IgD-negative memory B cell (primary cell): ENCODE measurements at regions not wholly inside any gene's neighbourhood (a gene's known extent, or its start where the extent isn't known, plus 50 kb on each side); places are given as distances from the start of the nearest gene placed in this dataset.

Experiments used
- H3K27ac Mint-ChIP-seq, 3 donors: one replicate each; pipeline ENCODE4 v1.8.0; 2020 to 2022; ENCODE audit warnings: mild to moderate bottlenecking in 3 of 3, mixed read lengths in 3 of 3, moderate library complexity in 1 of 3
- H3K27me3 Mint-ChIP-seq: one replicate; pipeline ENCODE4 v1.8.0; 2021; ENCODE audit warnings: mixed read lengths
- H3K36me3 Mint-ChIP-seq: one replicate; pipeline ENCODE4 v1.8.0; 2020; ENCODE audit warnings: mild to moderate bottlenecking, mixed read lengths
- H3K4me1 Mint-ChIP-seq, 3 donors: one replicate each; pipeline ENCODE4 v1.8.0; 2020 to 2022; ENCODE audit warnings: mixed read lengths in 3 of 3, mild to moderate bottlenecking in 1 of 3
- H3K4me3 Mint-ChIP-seq, 4 donors: one replicate each; pipeline ENCODE4 v1.8.0; 2020 to 2022; ENCODE audit warnings: mild to moderate bottlenecking in 4 of 4, mixed read lengths in 4 of 4, moderate library complexity in 3 of 4
- H3K9me3 Mint-ChIP-seq, 3 donors: one replicate each; pipeline ENCODE4 v1.8.0; 2020 to 2021; ENCODE audit warnings: mixed read lengths in 3 of 3, mild to moderate bottlenecking in 1 of 3

DNA sequence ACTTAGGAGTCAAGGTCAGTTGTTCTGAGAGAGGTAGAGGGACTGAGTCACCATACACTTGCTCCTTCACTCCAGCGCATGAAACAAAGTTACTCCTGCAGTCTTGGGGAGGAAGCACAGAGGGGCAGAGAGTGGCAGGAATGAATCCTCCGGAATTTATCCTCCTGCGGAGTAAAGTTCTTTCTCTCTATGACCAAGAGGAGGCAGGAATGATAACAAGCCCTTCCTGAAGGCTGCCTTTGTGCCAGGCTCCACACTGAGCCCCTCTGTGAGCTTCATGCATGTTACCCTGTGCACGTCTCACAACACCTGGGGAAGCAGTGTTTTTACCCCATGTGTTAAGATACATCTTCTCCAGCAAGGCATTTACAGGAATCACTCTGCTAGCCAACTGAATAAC is 458.4 kb downstream of the KLF12 start:
- Mint-ChIP-seq H3K27ac (no peak overlapping the region), H3K27me3 (no peaks in the 10 kb centered on the region), H3K36me3 (no peaks in the 10 kb centered on the region), H3K4me1 (peaks cover 0 to 2% (median 0%) of the 10 kb centered on the region in 3 donors), H3K4me3 (no peak overlapping the region), H3K9me3 (no peaks in the 10 kb centered on the region)

- Mint-ChIP-seq H3K27ac (no peak overlapping the region), H3K27me3 (no peaks in the 10 kb centered on the region), H3K36me3 (no peaks in the 10 kb centered on the region), H3K9me3 (no peaks in the 10 kb centered on the region), H3K4me1 (peaks cover 0 to 2% (median 0%) of the 10 kb centered on the region in 3 donors), H3K4me3 (no peak overlapping the region)
Observed at GRCh38 chr13:73674570-73674969, 459.6 kb downstream of the KLF12 start.

DNA sequence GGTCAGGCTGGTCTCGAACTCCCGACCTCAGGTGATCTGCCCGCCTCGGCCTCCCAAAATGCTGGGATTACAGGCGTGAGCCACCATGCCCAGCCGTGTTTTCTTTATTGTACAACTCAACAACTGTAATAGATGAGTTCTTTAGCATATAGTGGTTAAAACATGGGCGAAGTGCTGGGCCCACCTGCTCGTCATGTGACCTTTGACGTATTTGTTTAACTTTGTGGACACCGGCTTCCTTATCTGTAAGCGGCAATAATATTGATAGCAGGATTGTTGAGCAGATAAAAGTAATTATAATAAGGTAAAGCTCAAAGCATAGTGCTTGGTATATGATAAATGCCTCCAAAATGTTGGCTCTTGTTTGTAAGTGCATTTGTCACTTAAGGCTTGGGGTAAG is 460.3 kb downstream of the KLF12 start:
- Mint-ChIP-seq H3K27ac (no peak overlapping the region), H3K4me3 (no peak overlapping the region), H3K9me3 (no peaks in the 10 kb centered on the region), H3K36me3 (no peaks in the 10 kb centered on the region), H3K4me1 (peaks cover 0 to 2% (median 0%) of the 10 kb centered on the region in 3 donors), H3K27me3 (no peaks in the 10 kb centered on the region)

DNA sequence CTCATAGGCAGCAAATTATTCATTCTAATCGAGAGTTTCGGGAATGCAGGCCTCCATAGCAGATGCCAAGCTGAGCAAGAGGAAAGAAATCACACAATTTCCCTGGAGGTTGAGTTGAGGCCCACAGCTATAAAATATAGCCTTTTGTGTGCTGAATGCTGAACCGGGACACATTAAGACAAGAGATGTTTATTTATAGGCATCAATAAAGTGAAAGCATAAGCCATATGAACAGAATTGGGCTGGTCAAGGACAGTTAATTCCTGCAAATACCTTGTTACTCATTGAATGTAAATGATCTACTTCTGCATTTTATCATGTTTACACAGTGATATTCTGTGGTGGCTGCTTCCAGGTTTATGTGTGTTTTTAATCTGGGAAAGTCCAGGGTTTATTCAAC is 461.7 kb downstream of the KLF12 start:
- no peaks in the 10 kb centered on the region for H3K27me3 Mint-ChIP-seq
- H3K4me3 Mint-ChIP-seq, result no peak overlapping the region
- H3K27ac Mint-ChIP-seq, result no peak overlapping the region
- no peaks in the 10 kb centered on the region for H3K9me3 Mint-ChIP-seq
- no peaks in the 10 kb centered on the region for H3K36me3 Mint-ChIP-seq
- H3K4me1 Mint-ChIP-seq, result peaks cover 0 to 2% (median 0%) of the 10 kb centered on the region in 3 donors

DNA sequence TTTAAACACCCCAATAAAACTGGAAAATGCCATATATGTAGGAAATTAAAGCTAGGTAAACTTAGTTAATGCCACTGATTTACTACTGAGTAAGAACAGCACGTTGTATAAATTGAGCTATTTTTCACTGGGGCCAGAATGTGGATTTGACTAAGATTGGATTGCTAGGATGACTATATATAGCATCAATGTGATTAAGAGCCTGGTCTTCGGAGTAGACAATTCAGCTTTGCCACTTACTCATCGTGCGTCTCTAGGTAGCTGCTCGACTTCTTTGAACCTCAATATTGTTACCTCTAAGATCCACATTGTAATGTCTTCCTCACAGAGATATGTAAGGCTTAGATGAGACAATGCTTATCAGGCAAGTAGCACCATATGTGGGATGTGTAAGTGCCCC is 462.5 kb downstream of the KLF12 start:
- Mint-ChIP-seq H3K9me3 (no peaks in the 10 kb centered on the region), H3K36me3 (no peaks in the 10 kb centered on the region), H3K4me3 (no peak overlapping the region), H3K4me1 (no peaks in the 10 kb centered on the region), H3K27ac (no peak overlapping the region), H3K27me3 (no peaks in the 10 kb centered on the region)

DNA sequence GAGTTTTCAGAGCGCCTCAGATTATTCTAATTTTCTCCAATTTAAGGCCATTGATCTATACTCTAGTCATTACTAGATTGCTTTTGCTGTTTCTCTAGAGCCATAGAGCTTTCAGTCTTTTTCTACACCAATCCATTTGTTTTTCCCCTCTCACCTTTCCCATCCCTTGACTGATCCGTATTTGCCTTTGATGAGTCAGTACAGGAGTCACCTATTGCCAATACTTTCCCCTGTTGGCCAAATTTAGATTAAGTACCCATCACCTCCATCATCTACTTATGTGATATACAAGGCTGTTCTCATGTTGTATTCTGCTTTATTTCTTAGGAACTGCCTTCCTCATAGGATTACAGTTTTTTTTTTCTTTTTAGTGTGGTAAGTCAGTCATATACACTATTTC is 463.2 kb downstream of the KLF12 start:
- H3K9me3 Mint-ChIP-seq, result no peaks in the 10 kb centered on the region
- peak overlapping the region in 1 of 4 donors; percentile 12 for H3K4me3 Mint-ChIP-seq
- no peaks in the 10 kb centered on the region for H3K36me3 Mint-ChIP-seq
- no peaks in the 10 kb centered on the region for H3K4me1 Mint-ChIP-seq
- no peak overlapping the region for H3K27ac Mint-ChIP-seq
- H3K27me3 Mint-ChIP-seq, result no peaks in the 10 kb centered on the region

DNA sequence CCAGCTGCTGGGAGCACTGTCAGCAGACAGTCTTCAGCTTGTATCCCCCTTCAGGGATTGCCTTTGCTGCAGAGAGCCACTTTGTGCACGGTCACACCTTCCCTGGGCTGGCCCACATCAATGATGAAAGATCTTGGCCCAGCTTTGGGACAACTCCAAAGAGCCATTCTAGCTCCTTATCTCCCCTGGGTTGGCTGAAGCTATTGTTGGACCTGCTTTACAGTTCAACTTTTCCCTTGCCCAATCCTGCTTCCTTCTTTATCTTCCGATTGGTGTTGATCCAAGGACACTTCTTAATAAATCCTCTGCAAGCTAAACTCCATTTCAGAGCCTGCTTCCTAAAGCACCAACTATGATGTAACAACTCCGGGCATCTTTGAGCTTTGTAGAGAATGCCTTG is 466.4 kb downstream of the KLF12 start:
- Mint-ChIP-seq H3K36me3 (no peaks in the 10 kb centered on the region), H3K9me3 (peaks cover 0 to under 1% (median under 1%) of the 10 kb centered on the region in 3 donors)

DNA sequence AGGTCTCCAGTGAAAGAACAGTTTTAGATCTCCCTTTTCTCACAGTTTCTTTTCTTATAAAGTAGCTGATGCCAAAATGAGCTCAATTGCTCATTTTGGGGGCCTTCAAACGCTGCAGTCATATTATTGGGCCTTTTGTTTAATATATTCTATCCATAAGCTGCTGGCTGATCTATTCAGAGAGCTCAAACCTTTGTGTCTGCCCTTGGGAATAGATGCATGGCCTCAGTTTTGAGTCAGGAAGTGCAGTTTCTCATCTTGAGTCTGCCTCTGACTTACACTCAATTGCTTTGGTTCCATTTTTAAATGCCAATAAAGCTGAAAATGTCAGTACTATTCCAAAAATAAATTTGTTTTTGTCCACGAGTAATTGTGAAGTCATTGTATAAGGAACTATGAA is 468.9 kb downstream of the KLF12 start:
- Mint-ChIP-seq H3K27me3 (peaks cover 1% of the 10 kb centered on the region), H3K27ac (no peak overlapping the region), H3K4me3 (no peak overlapping the region), H3K36me3 (no peaks in the 10 kb centered on the region), H3K4me1 (no peaks in the 10 kb centered on the region), H3K9me3 (peaks cover 0 to 6% (median 3%) of the 10 kb centered on the region in 3 donors)

More for the DNA sequence above, 466.4 kb downstream of the KLF12 start:
- Mint-ChIP-seq H3K4me3 (no peak overlapping the region), H3K27ac (no peak overlapping the region), H3K27me3 (no peaks in the 10 kb centered on the region), H3K4me1 (no peaks in the 10 kb centered on the region)

GRCh38 chr13:73664851-73665250 is 469.4 kb downstream of the KLF12 start:
- H3K9me3 Mint-ChIP-seq, result peaks cover 0 to 6% (median 3%) of the 10 kb centered on the region in 3 donors
- H3K4me3 Mint-ChIP-seq, result no peak overlapping the region
- H3K4me1 Mint-ChIP-seq, result no peaks in the 10 kb centered on the region
- no peaks in the 10 kb centered on the region for H3K36me3 Mint-ChIP-seq
- peaks cover 1% of the 10 kb centered on the region for H3K27me3 Mint-ChIP-seq
- H3K27ac Mint-ChIP-seq, result no peak overlapping the region

DNA sequence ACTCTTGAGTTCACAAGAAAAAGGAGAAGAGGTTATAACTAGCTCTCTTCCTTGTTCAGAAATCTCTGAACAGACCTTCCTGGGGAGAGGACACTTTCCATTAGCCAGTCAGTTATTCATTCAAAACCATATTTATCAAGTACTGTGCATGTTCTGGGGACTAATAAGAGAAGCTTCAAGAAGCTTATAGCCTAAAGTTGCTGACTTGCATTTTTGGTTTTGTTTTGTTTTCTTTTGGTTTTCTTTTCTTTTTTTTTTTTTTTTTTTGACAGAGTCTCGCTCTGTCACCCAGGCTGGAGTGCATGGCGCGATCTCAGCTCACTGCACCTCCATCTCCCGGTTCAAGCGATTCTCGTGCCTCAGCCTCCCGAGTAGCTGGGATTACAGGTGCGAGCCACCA is 471.4 kb downstream of the KLF12 start:
- Mint-ChIP-seq H3K4me3 (no peak overlapping the region), H3K27ac (peak overlapping the region in 1 of 3 donors; percentile 18), H3K27me3 (peaks cover 1% of the 10 kb centered on the region), H3K36me3 (no peaks in the 10 kb centered on the region), H3K9me3 (peaks cover 0 to 6% (median 3%) of the 10 kb centered on the region in 3 donors), H3K4me1 (no peaks in the 10 kb centered on the region)

DNA sequence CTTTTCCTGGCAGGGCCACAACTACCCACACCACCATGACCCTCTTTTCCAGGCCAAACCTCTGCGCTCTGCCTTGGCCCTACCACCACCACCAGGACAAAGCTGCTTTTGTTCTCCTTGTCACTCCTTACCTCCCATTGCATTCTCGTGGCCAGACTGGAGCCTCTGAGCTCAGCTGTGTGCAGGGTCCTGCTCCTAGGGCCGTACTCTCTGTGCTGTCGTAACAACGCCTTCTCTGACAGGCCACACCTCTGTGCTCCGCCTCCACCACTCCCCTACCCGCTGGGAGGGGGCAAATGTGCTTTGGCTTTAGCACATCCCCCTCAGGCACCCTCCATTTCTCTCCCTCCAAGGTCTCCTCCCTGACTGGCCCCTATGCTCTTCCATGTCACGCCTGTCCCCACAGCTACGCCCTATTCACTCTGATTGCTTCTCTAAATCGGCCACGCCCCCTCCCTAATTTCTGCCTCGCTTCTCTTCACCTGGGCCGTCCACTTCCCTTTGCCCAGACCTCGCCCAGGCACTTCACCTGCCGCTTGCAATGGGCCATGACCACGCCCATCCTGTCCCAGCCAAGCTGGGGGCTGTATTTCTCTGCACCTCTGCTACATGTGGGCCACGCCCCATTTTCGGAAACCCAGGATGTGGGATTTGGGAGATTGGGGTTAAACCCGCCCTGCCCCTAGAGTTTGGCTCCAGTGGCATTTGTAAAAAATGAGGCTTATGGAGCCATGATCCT is 472.3 kb downstream of the KLF12 start:
- H3K9me3 Mint-ChIP-seq, result peaks cover 0 to 6% (median 3%) of the 10 kb centered on the region in 3 donors
- H3K36me3 Mint-ChIP-seq, result no peaks in the 10 kb centered on the region
- peak overlapping the region in 1 of 3 donors; percentile 47 for H3K27ac Mint-ChIP-seq
- H3K4me1 Mint-ChIP-seq, result no peaks in the 10 kb centered on the region
- peaks cover 3% of the 10 kb centered on the region for H3K27me3 Mint-ChIP-seq
- H3K4me3 Mint-ChIP-seq, result no peak overlapping the region

- peaks cover 3% of the 10 kb centered on the region for H3K27me3 Mint-ChIP-seq
- H3K27ac Mint-ChIP-seq, result no peak overlapping the region
- no peaks in the 10 kb centered on the region for H3K4me1 Mint-ChIP-seq
- no peaks in the 10 kb centered on the region for H3K36me3 Mint-ChIP-seq
- H3K4me3 Mint-ChIP-seq, result no peak overlapping the region
- peaks cover 0 to 6% (median 3%) of the 10 kb centered on the region in 3 donors for H3K9me3 Mint-ChIP-seq
Observed at GRCh38 chr13:73661066-73661465, 473.1 kb downstream of the KLF12 start.

DNA sequence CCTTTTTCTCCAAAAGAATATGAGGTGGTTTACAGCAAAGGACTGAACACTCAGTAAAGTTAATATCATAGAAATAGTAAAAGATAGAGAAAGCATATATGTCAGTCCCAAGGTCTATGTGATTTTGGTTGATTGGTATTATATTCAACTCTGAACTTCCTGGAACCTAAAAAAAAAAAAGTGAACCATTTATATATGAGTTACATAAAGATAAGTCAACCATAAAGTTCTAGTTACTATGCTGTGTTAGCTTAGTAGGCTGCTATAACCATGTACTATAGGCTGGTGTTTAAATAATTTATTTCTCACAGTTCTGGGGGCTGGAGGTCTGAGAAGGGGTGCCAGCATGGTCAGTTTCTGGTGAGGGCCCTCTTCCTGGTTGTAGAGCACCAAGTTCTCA is 475.6 kb downstream of the KLF12 start:
- Mint-ChIP-seq H3K4me3 (no peak overlapping the region), H3K27me3 (peaks cover 3% of the 10 kb centered on the region), H3K9me3 (peaks cover 0 to 6% (median 3%) of the 10 kb centered on the region in 3 donors), H3K36me3 (no peaks in the 10 kb centered on the region), H3K4me1 (no peaks in the 10 kb centered on the region), H3K27ac (no peak overlapping the region)

DNA sequence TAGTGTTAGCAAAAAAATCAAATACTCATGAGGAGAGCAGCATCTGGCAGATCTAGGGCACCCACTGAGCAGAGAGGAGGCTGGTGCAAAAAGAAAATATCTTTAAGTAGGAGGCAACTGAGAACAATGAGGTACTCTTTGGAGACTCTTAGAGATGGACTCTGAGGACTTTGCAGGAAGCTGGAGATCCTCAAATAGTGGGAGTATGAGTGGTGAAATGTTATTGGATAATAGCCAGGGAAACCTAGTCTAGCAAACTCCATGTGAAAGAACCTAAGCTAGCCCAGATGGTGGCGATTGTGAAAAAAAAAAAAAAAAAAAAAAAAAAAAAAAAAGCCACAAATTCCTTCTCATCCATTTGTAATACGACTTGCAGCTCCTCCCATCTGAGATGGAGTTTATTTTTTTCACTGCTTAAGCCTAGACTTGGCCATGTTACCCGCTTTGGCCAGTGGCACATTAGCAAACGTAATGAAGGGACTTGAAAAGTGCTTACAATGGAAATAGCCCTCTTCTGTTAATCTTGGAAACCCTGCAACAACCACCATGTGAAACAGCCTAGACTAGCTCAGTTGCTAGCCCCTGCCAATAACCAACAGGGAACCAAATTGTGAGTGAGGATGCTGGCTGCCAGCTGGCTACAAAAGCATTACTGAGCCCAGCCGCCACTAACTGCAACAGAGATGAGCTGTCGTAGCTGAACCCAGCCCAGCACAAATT is 476.2 kb downstream of the KLF12 start:
- peaks cover 0 to 6% (median 3%) of the 10 kb centered on the region in 3 donors for H3K9me3 Mint-ChIP-seq
- H3K36me3 Mint-ChIP-seq, result no peaks in the 10 kb centered on the region
- H3K27ac Mint-ChIP-seq, result no peak overlapping the region
- H3K4me1 Mint-ChIP-seq, result no peaks in the 10 kb centered on the region
- H3K4me3 Mint-ChIP-seq, result peak overlapping the region in 1 of 4 donors; percentile 39
- peaks cover 3% of the 10 kb centered on the region for H3K27me3 Mint-ChIP-seq

DNA sequence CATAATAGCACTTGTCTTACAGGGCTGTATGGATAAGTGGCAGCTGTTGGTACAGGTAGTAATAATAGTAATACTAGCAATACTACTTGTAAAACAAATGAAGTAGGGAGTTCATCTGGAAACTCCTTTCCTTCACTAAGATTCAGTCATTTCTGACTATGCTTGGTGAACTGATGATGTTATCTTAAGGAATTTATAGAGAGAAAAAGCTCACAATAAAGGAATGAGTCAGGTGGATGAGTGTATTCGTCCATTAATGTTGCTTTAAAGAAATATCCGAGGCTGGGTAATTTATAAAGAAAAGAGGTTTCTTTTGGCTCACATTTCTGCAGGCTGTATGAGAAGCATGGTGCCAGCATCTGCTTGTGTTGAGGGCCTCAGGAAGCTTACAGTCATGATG is 477.3 kb downstream of the KLF12 start:
- H3K27ac Mint-ChIP-seq, result no peak overlapping the region
- H3K4me3 Mint-ChIP-seq, result no peak overlapping the region
- H3K4me1 Mint-ChIP-seq, result no peaks in the 10 kb centered on the region
- H3K9me3 Mint-ChIP-seq, result peaks cover 0 to 3% (median 0%) of the 10 kb centered on the region in 3 donors
- H3K27me3 Mint-ChIP-seq, result peaks cover 2% of the 10 kb centered on the region
- no peaks in the 10 kb centered on the region for H3K36me3 Mint-ChIP-seq

GRCh38 chr13:73653688-73654087 is 480.5 kb downstream of the KLF12 start:
- Mint-ChIP-seq H3K4me3 (no peak overlapping the region), H3K9me3 (peaks cover 0 to 3% (median 2%) of the 10 kb centered on the region in 3 donors)

More at GRCh38 chr13:73653688-73654087, 480.5 kb downstream of the KLF12 start:
- Mint-ChIP-seq H3K4me1 (no peaks in the 10 kb centered on the region), H3K27ac (no peak overlapping the region), H3K36me3 (no peaks in the 10 kb centered on the region), H3K27me3 (peaks cover 2% of the 10 kb centered on the region)
